HG03159 (cell line): ENCODE measurements at regions not wholly inside any gene's neighbourhood (a gene's known extent, or its start where the extent isn't known, plus 50 kb on each side); places are given as distances from the start of the nearest gene placed in this dataset.
A peak's percentile ranks its signal among the peaks of the same experiment; 100 is the strongest.

ENCODE experiments used
- ATAC-seq: cut with Tn5 transposase; IDR thresholded peaks from one replicate; pipeline ENCODE4 v1.9.1; 2021; ENCODE audit warnings: mild to moderate bottlenecking, moderate library complexity; ENCODE audit not compliant: unreplicated experiment

DNA sequence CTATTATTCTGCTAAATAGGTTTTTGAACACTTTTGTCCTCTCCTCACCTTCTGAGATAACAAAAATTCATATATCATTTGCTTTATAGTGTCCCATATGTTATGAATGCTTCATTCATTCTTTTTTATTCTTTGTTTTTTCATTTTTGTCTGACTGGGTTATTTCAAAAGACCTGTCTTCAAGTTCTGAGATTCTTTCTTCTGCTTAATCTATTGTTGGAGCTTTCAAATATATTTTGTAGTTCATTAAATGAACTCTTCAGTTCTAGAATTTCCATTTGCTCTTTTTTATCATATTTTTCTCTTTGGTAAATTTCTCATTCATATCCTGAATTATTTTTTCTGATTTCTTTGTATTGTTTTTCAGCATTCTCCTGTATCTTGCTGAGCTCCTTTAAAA, 53.1 kb upstream of the SCIN start:
- no peak for ATAC-seq

DNA sequence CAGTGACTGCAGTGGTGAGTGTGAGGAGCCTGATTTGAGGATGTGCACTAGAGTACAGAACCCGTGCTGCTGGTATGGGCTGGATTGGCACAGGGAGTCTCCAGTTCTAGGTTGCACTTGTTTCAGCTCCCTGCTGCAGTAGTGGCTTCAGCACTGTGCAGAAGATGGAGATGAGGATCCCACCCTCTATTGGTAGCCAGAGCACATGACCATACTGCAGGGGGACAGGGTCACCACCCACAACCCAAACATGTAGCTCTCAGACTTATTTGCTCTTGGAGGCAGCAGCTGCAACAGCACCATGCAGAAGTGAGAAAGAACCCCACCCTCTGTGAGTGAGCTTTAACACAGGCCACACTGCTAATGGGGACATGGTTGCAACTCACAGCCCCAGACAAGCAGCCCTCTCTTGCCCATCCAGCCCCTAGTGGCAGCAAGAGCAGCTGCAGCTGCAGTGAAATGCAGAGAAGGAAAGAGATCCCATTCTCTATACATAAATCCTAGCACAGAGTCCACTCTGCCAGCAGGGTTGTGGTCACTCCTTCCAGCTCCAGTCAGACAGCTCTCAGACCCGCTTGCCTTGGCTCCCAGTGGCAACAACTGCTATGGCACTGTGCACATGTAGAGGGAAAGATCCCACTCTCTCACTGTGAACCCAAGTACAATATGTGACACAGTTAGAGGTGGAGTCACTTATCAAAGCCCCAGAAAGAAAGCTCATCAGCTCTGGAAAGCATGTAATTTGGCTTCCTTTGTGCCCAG, 51.4 kb upstream of the SCIN start:
- peak; percentile 98 for ATAC-seq

DNA sequence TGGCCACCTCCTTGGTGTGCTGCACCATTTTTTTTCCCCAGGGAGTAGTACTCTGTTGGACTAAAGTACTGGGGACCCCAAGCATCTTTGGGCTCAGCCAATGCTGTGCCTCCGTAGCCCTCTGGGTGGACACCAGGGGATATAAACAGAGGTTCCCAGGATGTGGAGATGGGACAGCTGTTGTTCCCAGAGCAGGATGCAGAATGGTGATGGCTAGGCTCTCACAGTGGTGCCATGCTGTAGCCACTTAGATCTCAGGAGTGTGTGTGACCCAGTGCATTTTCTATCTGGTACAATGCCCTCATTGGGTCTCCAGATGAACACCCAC, 50.9 kb upstream of the SCIN start:
- no peak for ATAC-seq
